ENCODE measurements at regions not wholly inside any gene's neighbourhood (a gene's known extent, or its start where the extent isn't known, plus 50 kb on each side); places are given as distances from the start of the nearest gene placed in this dataset.

DNA sequence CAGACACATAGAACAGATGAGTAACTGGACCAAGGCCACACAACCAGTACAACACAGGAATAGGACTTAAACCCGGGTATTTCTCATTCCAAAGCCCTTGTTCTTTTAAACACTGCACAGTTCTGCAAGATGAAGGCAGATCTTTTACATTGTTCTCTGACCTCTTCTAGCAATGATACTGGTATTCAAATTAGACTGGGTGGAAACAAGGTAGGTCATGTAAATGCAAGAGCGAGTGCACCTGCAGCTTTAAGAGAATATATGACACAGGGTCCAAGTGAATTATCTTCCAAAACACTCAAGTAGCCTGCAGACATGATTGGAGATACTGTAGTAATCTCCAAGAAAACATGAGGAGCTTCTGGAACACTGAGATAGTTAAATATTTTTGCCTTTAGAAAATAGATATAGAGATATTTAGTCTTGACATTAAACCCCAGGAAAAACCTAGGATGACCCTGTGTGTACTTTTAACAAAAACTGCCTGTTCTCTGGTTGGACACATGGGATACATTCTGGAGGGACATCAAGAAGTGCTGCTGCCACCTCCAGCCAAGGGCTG is 130.6 kb upstream of the EPB41L4A start:
- no peak for TF ChIP-seq POLR2AphosphoS5 (IDR thresholded peaks at IDR 0.05; ENCODE audit: low read depth, low read length)
- TF ChIP-seq POLR2A (IDR thresholded peaks at IDR 0.05; ENCODE audit: low read depth, low read length), result no peak
